CD4-positive, alpha-beta T cell (primary cell): ENCODE measurements at regions not wholly inside any gene's neighbourhood (a gene's known extent, or its start where the extent isn't known, plus 50 kb on each side); places are given as distances from the start of the nearest gene placed in this dataset.

Experiments used
- ATAC-seq: fragments of 200-7000 bp; cut with Tn5 transposase; one replicate; pipeline ENCODE4 v1.10.0; 2022; ENCODE audit warnings: mild to moderate bottlenecking; ENCODE audit not compliant: poor library complexity
- CTCF ChIA-PET: fragments of 350-600 bp; sonication (Branson Sonifier 250); formaldehyde crosslinking; loops from one replicate; lab custom pipeline; 2021; ENCODE audit warnings: antibody characterized with exemption, inconsistent platforms; lab: Charles Lee
- POLR2A ChIA-PET: fragments of 350-600 bp; sonication (Branson Sonifier 250); formaldehyde crosslinking; loops from one replicate; lab custom pipeline; 2021; ENCODE audit warnings: antibody characterized with exemption, inconsistent platforms; lab: Charles Lee
- DNase-seq, 14 experiments: peaks; one replicate each; pipeline ENCODE4 v3.0.0-alpha.2; 2013 to 2020; ENCODE audit warnings: mixed read lengths in 2 of 14
- H3K27ac ChIP-seq, 2 donors: one replicate each; pipeline versions ENCODE4 v1.5.1 to v1.7.0; 2013; ENCODE audit warnings: low read length in 2 of 2, low read depth in 1 of 2, mild to moderate bottlenecking in 1 of 2
- H3K27me3 ChIP-seq, 2 experiments: 1 replicate in 1 of 2; 2 replicates in 1 of 2; pipeline versions ENCODE4 v1.6.1 to v1.7.0; 2013; ENCODE audit warnings: low read length in 2 of 2, control low read depth in 1 of 2, mild to moderate bottlenecking in 1 of 2, moderate library complexity in 1 of 2; ENCODE audit not compliant: insufficient read depth in 2 of 2, control insufficient read depth in 1 of 2
- H3K36me3 ChIP-seq: one replicate; pipeline ENCODE4 v1.6.1; 2013; ENCODE audit warnings: low read length, control low read depth; ENCODE audit not compliant: insufficient read depth
- H3K4me1 ChIP-seq: one replicate; pipeline ENCODE4 v1.6.1; 2013; ENCODE audit warnings: low read length, control low read depth; ENCODE audit not compliant: insufficient read depth
- H3K4me3 ChIP-seq: one replicate; pipeline ENCODE4 v1.5.1; 2013; ENCODE audit warnings: mild to moderate bottlenecking, low read length, moderate library complexity
- H3K9me3 ChIP-seq, 2 experiments: 1 replicate in 1 of 2; 2 replicates in 1 of 2; pipeline versions ENCODE4 v1.6.1 to v1.7.0; 2013; ENCODE audit warnings: low read length in 2 of 2, mild to moderate bottlenecking in 2 of 2, control low read depth in 1 of 2, moderate library complexity in 1 of 2; ENCODE audit not compliant: control insufficient read depth in 1 of 2, insufficient read depth in 1 of 2
- H3K27ac Mint-ChIP-seq: one replicate; pipeline ENCODE4 v1.8.0; 2020; ENCODE audit warnings: mixed read lengths
- H3K27me3 Mint-ChIP-seq: one replicate; pipeline ENCODE4 v1.8.0; 2021; ENCODE audit warnings: mixed read lengths
- H3K36me3 Mint-ChIP-seq: one replicate; pipeline ENCODE4 v1.8.0; 2021; ENCODE audit warnings: low read depth, mixed read lengths
- H3K4me1 Mint-ChIP-seq: one replicate; pipeline ENCODE4 v1.8.0; 2021; ENCODE audit warnings: low read depth, mixed read lengths
- H3K4me3 Mint-ChIP-seq: one replicate; pipeline ENCODE4 v1.8.0; 2020; ENCODE audit warnings: mild to moderate bottlenecking, mixed read lengths
- H3K9me3 Mint-ChIP-seq: one replicate; pipeline ENCODE4 v1.8.0; 2020; ENCODE audit warnings: mixed read lengths
- CTCF ChIP-seq: fragments of 200-600 bp; IDR thresholded peaks from one replicate; pipeline ENCODE4 v1.8.0; 2022; ENCODE audit warnings: antibody characterized with exemption, mild to moderate bottlenecking
- intact Hi-C, 2 experiments: fragments of 100-400 bp; cut with DNase I in 1 of 2; cut with micrococcal nuclease in 1 of 2; formaldehyde crosslinking; loops; one replicate each; pipeline versions ENCODE4 v1.15.1 to v1.9.0; 2023 to 2025; cut with DNase I, micrococcal nuclease

GRCh38 chr18:78813936-78814710 lies 165.5 kb upstream of the SALL3 start:
- ChIA-PET CTCF (no interaction called here), POLR2A (no interaction called here)
- Mint-ChIP-seq H3K4me3 (no peak overlapping the region), H3K36me3 (no peaks in the 10 kb centered on the region), H3K27me3 (peaks cover 37% of the 10 kb centered on the region), H3K27ac (no peak overlapping the region), H3K9me3 (no peaks in the 10 kb centered on the region), H3K4me1 (no peaks in the 10 kb centered on the region)
- Histone ChIP-seq H3K4me1 (no peaks in the 10 kb centered on the region), H3K27me3 (peaks cover 0 to 8% of the 10 kb centered on the region in 2 experiments), H3K4me3 (no peak overlapping the region), H3K36me3 (no peaks in the 10 kb centered on the region), H3K9me3 (peaks cover 0 to 20% of the 10 kb centered on the region in 2 experiments), H3K27ac (no peak overlapping the region)
- no peak for TF ChIP-seq CTCF
- no peak for ATAC-seq
- intact Hi-C loops: no loop called here
- DNase-seq: no peak

DNA sequence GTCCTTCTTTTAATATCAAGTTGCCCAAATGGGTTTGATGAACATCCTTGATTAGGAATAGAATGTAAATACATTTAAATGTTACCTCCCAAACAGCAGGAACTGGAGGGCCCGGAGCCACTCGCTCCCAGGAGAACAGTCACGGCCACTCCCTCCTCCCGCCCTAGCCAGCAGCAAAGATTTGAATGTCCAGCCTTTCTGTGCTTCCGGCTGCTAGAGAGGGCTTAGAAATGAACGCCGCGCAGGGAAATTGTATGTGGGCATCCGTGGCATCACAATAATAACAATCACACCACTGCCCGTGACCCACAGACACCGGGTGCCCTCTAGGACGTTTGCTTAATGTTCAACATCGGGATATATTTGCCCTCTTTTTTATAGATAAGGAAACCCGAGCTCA lies 164.9 kb upstream of the SALL3 start:
- ATAC-seq (no peak), DNase-seq (no peak)
- CTCF ChIA-PET: no interaction called here
- no peak for TF ChIP-seq CTCF
- no peaks in the 10 kb centered on the region for H3K4me1 ChIP-seq
- Mint-ChIP-seq H3K27me3 (peaks cover 37% of the 10 kb centered on the region), H3K4me3 (no peak overlapping the region), H3K4me1 (no peaks in the 10 kb centered on the region), H3K27ac (no peak overlapping the region), H3K36me3 (no peaks in the 10 kb centered on the region), H3K9me3 (no peaks in the 10 kb centered on the region)
- H3K27me3 ChIP-seq: peaks cover 0 to 8% of the 10 kb centered on the region in 2 experiments
- no peaks in the 10 kb centered on the region for H3K36me3 ChIP-seq
- H3K9me3 ChIP-seq: peaks cover 0 to 17% of the 10 kb centered on the region in 2 experiments
- POLR2A ChIA-PET: no interaction called here
- H3K27ac ChIP-seq: no peak overlapping the region
- intact Hi-C loops: no loop called here
- no peak overlapping the region for H3K4me3 ChIP-seq

- Histone ChIP-seq H3K27ac (no peak overlapping the region), H3K36me3 (no peaks in the 10 kb centered on the region), H3K4me3 (no peak overlapping the region), H3K4me1 (no peaks in the 10 kb centered on the region), H3K27me3 (peaks cover 0 to 8% of the 10 kb centered on the region in 2 experiments), H3K9me3 (peaks cover 0 to 11% of the 10 kb centered on the region in 2 experiments)
- no peak for DNase-seq
- Mint-ChIP-seq H3K36me3 (no peaks in the 10 kb centered on the region), H3K9me3 (no peaks in the 10 kb centered on the region), H3K4me3 (no peak overlapping the region), H3K27me3 (peaks cover 45% of the 10 kb centered on the region), H3K27ac (no peak overlapping the region), H3K4me1 (no peaks in the 10 kb centered on the region)
- POLR2A ChIA-PET: no interaction called here
- intact Hi-C loops: no loop called here
- no peak for ATAC-seq
- CTCF ChIA-PET: no interaction called here
- no peak for TF ChIP-seq CTCF
Observed at GRCh38 chr18:78816114-78816513, 163.5 kb upstream of the SALL3 start.
